NCI-H774 (cell line): ENCODE measurements at regions not wholly inside any gene's neighbourhood (a gene's known extent, or its start where the extent isn't known, plus 50 kb on each side); places are given as distances from the start of the nearest gene placed in this dataset.

ENCODE experiments used
- DNase-seq: peaks from one replicate; lab custom pipeline; 2025; lab: John Stamatoyannopoulos, UW

- no peak for DNase-seq
Measured at GRCh38 chr5:68452286-68452685, 236.7 kb downstream of the PIK3R1 start.

DNA sequence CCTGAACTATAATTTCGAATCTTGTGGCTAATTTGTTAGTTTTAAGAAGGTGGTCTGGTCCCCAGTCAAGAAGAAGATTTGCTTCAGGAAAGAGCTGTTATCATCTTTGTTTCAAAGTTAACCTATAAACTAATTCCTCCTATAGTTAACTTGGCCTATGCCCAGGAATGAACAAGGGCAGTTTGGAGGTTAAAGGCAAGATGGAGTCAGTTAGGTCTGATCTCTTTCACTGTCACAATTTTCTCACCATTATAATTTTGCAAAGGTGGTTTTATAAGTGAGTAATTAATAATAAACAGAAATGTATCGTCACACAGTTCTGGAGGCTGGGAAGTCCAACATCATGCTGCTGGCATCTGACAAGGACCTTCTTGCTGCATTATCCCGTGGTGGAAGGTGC, 238.6 kb downstream of the PIK3R1 start:
- no peak for DNase-seq

GRCh38 chr5:68454766-68455165, 239.2 kb downstream of the PIK3R1 start:
- no peak for DNase-seq

- DNase-seq = no peak
Measured at GRCh38 chr5:68455216-68455615, 239.7 kb downstream of the PIK3R1 start.

GRCh38 chr5:68456756-68457217, 241.2 kb downstream of the PIK3R1 start:
- DNase-seq = no peak

- DNase-seq = no peak
Measured at GRCh38 chr5:68457285-68457684, 241.7 kb downstream of the PIK3R1 start.

DNA sequence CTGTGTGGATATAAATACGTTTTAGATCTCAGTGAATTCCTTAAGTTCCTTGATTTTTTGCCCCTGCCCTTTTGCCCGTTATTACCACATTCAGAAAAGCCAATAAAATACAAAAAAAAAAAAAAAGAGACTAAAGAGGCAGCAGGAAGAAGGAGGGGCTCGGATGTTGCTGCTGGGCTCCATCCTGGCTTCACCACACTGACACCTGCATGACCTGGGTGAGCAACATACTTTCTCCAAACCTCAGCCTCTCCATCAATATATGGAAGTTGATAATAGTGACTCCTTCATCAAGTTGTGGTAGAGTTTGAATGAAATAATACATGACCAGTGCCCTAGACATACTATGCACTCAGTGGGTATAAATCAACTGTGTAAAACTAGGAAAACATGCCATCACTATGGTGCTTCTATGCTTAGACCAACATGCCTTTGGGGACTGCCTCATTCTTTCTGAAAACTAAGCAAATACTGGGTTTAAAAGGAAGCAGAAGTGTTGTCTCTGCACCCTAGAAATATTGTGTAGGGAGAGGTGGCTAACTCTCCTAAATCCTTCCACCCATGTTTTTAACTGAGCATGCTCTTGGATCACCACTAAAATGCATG, 243.0 kb downstream of the PIK3R1 start:
- DNase-seq = no peak

GRCh38 chr5:68459093-68459809, 243.7 kb downstream of the PIK3R1 start:
- DNase-seq = peak; percentile 1

DNA sequence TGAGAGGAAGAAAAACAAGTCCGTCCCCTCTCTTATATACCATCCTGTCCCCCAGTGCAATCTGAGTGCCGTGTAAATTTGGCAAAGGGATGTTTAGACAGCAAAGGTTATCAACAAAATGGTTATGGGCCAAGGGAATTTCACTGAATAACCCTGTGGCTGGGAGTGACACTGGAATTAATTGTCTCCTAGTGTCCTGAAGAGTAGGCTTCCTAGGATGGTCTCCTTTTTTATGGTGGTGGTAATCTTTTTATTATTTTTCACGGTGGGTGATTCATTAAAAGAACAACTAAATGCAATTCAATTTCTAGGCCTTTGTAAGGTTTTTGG, 244.2 kb downstream of the PIK3R1 start:
- DNase-seq = no peak

DNA sequence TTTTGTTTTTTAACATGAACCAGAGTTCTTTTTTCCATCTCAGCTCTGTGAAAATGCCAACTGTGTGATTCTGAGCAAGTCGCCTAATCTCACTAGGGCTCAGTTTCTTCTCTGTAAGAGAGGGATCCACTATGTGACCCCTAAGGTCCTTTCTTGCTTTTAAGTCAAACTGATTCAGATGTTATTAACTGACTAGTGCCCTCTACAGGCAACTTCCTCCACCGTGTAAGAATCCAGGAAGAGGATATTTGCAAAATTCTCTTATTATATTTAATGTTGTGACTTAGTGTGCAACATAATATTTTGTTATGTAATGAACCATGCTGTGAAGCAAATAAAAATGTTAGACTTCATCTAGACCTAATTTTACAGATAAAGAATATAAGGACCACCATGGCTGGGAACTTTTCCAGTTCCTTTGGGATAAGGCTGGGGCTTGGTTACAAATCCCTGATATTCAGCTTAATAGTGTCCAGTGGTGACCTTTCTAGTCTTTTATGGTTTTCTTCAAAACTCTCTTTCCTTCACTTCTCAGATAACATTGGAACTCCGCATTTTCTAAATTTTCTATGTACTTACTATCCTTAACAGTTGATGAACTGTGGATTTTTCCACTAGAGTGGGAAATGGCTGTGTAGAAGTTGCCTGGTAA, 244.7 kb downstream of the PIK3R1 start:
- peak; percentile 1 for DNase-seq

DNA sequence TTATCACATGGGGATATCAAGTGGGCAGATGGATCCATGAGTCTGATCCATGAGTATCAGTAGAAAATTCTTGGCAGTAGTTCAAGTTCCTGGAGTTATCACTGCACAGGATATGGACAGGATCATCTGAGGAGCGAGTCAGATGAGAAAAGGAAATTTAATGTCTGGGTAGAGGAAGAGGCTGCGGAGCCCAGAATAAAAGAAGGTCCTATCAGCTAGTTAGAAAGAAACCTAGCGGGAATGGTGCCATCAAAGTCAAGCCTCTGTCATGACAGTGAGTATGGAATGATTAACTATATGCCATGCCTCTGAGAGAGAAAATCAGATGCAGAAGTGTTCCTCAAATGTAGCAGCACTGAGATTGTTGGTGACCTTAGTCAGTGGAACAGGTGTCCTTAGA, 248.1 kb downstream of the PIK3R1 start:
- no peak for DNase-seq

GRCh38 chr5:68464424-68464823, 248.9 kb downstream of the PIK3R1 start:
- no peak for DNase-seq

DNA sequence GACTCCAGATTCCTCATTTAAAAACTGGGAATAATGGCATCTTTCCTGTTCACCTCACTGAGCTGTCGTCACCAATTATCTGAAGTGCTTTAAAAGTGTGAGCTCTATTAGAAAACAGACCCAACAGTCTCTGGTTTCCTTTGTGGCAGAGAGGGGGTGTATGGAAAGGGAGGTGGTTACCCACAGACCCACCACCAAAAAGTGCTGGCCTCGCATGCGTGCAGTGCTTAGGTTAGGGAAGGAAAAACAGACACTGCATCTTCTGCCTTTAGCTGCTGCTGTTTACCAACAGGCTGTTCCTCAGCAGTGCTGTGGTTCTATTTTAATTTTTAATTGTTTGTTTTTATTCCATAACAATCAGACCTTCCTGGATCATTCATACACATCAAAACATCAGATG, 249.6 kb downstream of the PIK3R1 start:
- no peak for DNase-seq

DNA sequence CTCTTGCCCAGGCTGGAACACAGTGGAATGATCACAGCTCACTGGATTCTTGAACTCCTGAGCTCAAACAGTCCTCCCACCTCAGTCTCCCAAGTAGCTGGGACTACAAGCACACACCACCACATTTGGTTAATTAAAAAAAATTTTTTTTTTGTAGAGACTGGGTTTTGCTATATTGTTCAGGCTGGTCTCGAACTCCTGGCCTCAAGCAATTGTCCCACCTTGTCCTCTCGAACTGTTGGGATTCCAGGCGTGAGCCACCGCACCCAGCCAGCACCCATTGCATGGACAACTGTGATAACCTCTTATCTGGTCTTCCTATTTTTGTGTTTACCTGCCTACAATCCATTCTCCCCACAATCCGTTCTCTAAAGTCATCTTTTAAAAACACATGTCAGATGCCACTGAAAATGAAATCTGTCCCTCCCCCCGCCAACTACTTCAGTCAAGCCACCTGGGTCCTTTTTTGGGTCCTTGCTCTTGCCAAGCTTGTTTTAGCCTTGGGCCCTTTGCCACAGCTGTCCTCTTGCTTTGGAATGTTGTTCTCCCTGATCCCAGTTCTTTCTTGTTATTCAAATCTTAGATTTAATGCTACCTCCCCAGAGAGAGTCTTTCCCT, 250.5 kb downstream of the PIK3R1 start:
- DNase-seq = no peak

GRCh38 chr5:68467208-68467607, 251.7 kb downstream of the PIK3R1 start:
- no peak for DNase-seq

DNA sequence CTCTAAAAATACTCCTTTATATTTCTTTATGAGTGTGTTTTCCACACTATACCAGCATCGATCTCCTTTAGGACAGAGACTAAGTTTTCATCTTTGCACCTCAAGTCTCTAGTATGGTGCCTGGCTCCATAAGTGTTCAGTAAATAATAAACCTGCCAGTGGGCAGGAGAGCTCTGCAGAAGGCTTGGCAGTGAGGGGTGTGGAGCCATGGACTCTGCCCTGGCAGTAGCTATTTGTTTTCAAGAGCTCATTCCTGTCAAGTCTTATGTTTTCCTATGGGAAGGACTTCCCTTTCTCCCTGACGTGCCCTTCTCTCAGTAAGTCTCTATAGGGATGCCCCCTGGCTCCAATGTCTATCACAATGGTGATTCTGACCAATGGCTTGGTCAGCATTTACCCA, 252.2 kb downstream of the PIK3R1 start:
- DNase-seq = no peak

- DNase-seq = no peak
Measured at GRCh38 chr5:68468322-68468721, 252.8 kb downstream of the PIK3R1 start.

DNA sequence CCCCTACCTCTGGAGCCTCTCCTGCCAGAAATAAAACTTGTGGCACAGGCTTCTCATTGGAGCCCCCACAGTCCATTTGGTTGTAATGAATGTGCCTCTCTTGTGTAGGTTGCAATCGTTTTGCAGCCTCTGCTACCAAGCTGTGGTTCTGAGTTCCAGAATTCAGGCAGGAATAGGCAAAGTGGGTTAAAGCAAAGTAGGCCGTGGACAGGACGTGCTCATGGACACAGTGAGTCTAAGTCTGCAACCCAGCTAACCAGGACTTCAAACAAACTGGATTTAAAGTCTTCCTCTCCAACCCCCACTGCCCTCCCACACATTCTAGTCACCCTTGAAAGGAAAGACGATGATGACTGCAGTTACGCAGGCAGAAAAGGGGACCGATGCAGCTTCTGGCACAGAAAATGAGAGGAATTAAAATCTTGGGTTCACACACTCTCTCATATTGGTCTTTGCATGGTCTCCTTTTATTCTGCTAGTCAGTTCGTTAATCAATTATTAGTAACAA, 260.0 kb downstream of the PIK3R1 start:
- DNase-seq = no peak

- no peak for DNase-seq
Measured at GRCh38 chr5:68476854-68477253, 261.3 kb downstream of the PIK3R1 start.

- DNase-seq = no peak
Measured at GRCh38 chr5:68478301-68479095, 262.9 kb downstream of the PIK3R1 start.

DNA sequence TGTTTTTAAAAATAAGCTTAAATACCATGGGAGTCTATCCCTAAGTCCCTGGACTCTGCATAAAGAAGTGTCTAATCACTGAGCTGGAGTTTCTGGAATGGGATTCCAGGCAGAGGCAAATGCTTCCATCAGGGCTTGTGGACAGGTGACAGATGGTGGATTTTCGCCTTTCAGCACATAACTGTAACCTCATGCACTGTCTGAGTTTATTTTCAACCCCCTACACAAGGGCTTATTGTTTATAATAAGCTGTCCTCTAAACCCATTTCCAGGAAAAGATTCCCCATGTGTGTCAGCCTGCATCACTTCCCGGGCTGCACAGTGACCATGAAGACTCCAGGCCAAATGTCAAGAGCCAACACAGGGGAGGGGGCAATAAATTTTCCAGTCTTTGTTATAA, 264.0 kb downstream of the PIK3R1 start:
- no peak for DNase-seq

DNA sequence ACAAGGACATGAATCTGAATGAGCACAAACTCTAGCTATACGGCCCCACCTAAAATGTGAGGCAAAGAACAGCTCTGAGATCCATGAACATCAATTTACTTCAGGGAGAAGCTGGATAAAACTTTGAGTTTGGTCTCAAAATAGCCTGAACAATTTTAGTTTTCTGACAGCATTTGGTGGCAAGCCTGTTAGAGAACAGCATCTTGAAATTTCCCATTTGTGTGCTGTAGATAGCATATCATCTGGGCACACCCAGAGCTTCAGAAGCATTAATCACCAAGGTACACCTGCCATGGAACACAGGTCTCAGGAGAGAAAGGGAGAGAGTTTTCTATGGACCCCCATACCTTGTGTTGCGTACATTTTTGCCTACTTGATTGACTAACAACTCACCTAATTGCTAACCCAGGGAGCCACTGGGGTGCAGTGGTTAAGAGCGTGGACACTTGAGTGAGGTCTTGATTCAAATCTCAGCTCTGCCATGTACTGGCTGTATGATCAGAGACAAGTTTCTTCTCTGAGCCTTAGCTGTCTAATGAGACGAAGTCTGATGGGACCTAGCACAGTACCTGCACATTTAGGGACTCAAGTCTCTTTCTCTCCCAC, 264.9 kb downstream of the PIK3R1 start:
- DNase-seq = no peak
